K562 (cell line): ENCODE measurements at regions not wholly inside any gene's neighbourhood (a gene's known extent, or its start where the extent isn't known, plus 50 kb on each side); places are given as distances from the start of the nearest gene placed in this dataset.

Experiments
- ATAC-seq: fragments of 200-7000 bp; cut with Tn5 transposase; 3 replicates; pipeline ENCODE4 v1.9.1; 2020; ENCODE audit warnings: moderate library complexity
- BruUV-seq: library from RNA; stranded (reverse); fragments of 400-500 nt; replicated peaks from 2 replicates; lab custom pipeline; 2021; lab: Mats Ljungman, UMichigan
- CTCF ChIA-PET: fragments of 300-600 bp; formaldehyde crosslinking; extraction: SDS; loops from one replicate; lab custom pipeline; 2021; ENCODE audit warnings: low intra/inter-chr PET ratio; lab: Yijun Ruan, JAX
- POLR2A ChIA-PET: fragments of 300-600, 350-650 bp; sonication (Branson Sonifier 250); formaldehyde crosslinking; extraction: SDS; loops from one replicate; lab custom pipeline; 2021; ENCODE audit warnings: antibody characterized with exemption, inconsistent platforms; lab: Yijun Ruan, JAX
- DNase-seq, 4 experiments: peaks; one replicate each; pipeline versions ENCODE4 v3.0.0 to v3.0.0-alpha.2; 2011 to 2018; ENCODE audit warnings: low spot score in 3 of 4, mixed read lengths in 3 of 4; ENCODE audit errors: extremely low read depth in 1 of 4
- FAIRE-seq: peaks from 2 replicates; lab custom pipeline; 2011; peaks lifted over from hg19 to GRCh38; lab: Jason Lieb, UNC
- H2AFZ ChIP-seq: 2 replicates; pipeline ENCODE4 v1.6.0; 2011; ENCODE audit warnings: low read depth, low read length, control low read depth, inconsistent platforms
- H3K27ac ChIP-seq: fragments of 200-600 bp; 3 replicates; pipeline ENCODE4 v1.8.0; 2011; ENCODE audit warnings: low read depth, mild to moderate bottlenecking, control low read depth, inconsistent platforms, low read length, moderate library complexity, mixed read lengths; ENCODE audit errors: extremely low read depth
- H3K27me3 ChIP-seq, 2 experiments: fragments of 300-600 bp in 1 of 2; 2 replicates in 1 of 2; 3 replicates in 1 of 2; pipeline versions ENCODE4 v1.6.0 to v1.8.0; 2011; ENCODE audit warnings: inconsistent platforms in 2 of 2, low read length in 2 of 2, mild to moderate bottlenecking in 1 of 2, mixed read lengths in 1 of 2, moderate library complexity in 1 of 2; ENCODE audit not compliant: control insufficient read depth in 2 of 2, insufficient read depth in 2 of 2
- H3K36me3 ChIP-seq: fragments of 300-600 bp; 3 replicates; pipeline ENCODE4 v1.8.0; 2011; ENCODE audit warnings: mild to moderate bottlenecking, low read length, inconsistent platforms; ENCODE audit not compliant: control insufficient read depth, insufficient read depth
- H3K4me1 ChIP-seq, 2 experiments: fragments of 200-600 bp in 1 of 2; replicated peaks in 1 of 2; 2 replicates in 1 of 2; 3 replicates in 1 of 2; pipeline versions ENCODE4 v1.5.1 to v1.8.0; 2011; ENCODE audit warnings: inconsistent platforms in 2 of 2, low read length in 2 of 2, mild to moderate bottlenecking in 1 of 2, mixed read lengths in 1 of 2, moderate library complexity in 1 of 2; ENCODE audit not compliant: control insufficient read depth in 2 of 2, insufficient read depth in 2 of 2
- H3K4me2 ChIP-seq: 2 replicates; pipeline ENCODE4 v1.6.1; 2011; ENCODE audit warnings: low read length, control low read depth, inconsistent platforms, mixed read lengths; ENCODE audit not compliant: insufficient read depth
- H3K4me3 ChIP-seq: fragments of 200-600 bp; sonication (generic), shearing (Covaris generic); 2 replicates; pipeline ENCODE4 v1.5.1; 2016; ENCODE audit warnings: control low read depth, inconsistent platforms
- H3K79me2 ChIP-seq: fragments of 200-600 bp; 3 replicates; pipeline ENCODE4 v1.8.0; 2011; ENCODE audit warnings: low read length, inconsistent platforms; ENCODE audit not compliant: control insufficient read depth, insufficient read depth
- H3K9ac ChIP-seq, 2 experiments: 2 replicates each; pipeline versions ENCODE4 v1.6.0 to v1.6.1; 2011; ENCODE audit warnings: low read depth in 2 of 2, low read length in 2 of 2, control low read depth in 1 of 2, inconsistent platforms in 1 of 2, mild to moderate bottlenecking in 1 of 2, mixed read lengths in 1 of 2; ENCODE audit not compliant: insufficient read depth in 1 of 2
- H3K9me1 ChIP-seq: one replicate; pipeline ENCODE4 v1.6.0; 2011; ENCODE audit warnings: inconsistent platforms, mild to moderate bottlenecking, low read length, moderate library complexity; ENCODE audit not compliant: control insufficient read depth, insufficient read depth
- H3K9me3 ChIP-seq: replicated peaks from 2 replicates; pipeline ENCODE4 v1.5.1; 2011; ENCODE audit warnings: low read depth, low read length, inconsistent platforms; ENCODE audit not compliant: control insufficient read depth, insufficient read depth
- H4K20me1 ChIP-seq: replicated peaks from 2 replicates; pipeline ENCODE4 v1.6.1; 2011; ENCODE audit warnings: low read length, inconsistent platforms, mixed read lengths; ENCODE audit not compliant: control insufficient read depth, insufficient read depth
- ATF7 ChIP-seq: fragments of 450-650 bp; IDR thresholded peaks from 2 replicates; pipeline ENCODE4 v1.7.1; 2014; ENCODE audit warnings: mild to moderate bottlenecking, moderate library complexity
- CHD1 ChIP-seq: fragments of 200-600 bp; sonication (generic); IDR thresholded peaks from one replicate; pipeline ENCODE4 v1.6.1; 2012; ENCODE audit warnings: mild to moderate bottlenecking, moderate library complexity, low read length, inconsistent platforms
- DDX20 ChIP-seq: fragments of 450-650 bp; IDR thresholded peaks from 2 replicates; pipeline ENCODE4 v1.6.1; 2016; ENCODE audit warnings: missing genetic modification characterization, low read depth, mild to moderate bottlenecking, missing compliant biosample characterization, moderate library complexity
- DPF2 ChIP-seq: fragments of 450-650 bp; IDR thresholded peaks from 2 replicates; pipeline ENCODE4 v1.6.1; 2016
- FIP1L1 ChIP-seq: fragments of 200-400 bp; formaldehyde crosslinking; IDR thresholded peaks from 2 replicates; pipeline ENCODE4 v1.6.1; 2018; ENCODE audit warnings: mild to moderate bottlenecking, low read depth, low read length; ENCODE audit not compliant: poor library complexity, severe bottlenecking
- GATAD2A ChIP-seq: fragments of 450-650 bp; IDR thresholded peaks from 2 replicates; pipeline ENCODE4 v1.6.1; 2017
- GTF3C2 ChIP-seq: IDR thresholded peaks from 3 replicates; pipeline ENCODE4 v1.6.1; 2011; ENCODE audit warnings: borderline replicate concordance, mild to moderate bottlenecking, moderate library complexity; ENCODE audit not compliant: insufficient read length; ENCODE audit errors: extremely low read depth
- HCFC1 ChIP-seq: IDR thresholded peaks from 2 replicates; pipeline ENCODE4 v1.6.1; 2012; ENCODE audit warnings: low read depth, low read length, improper control_type of control experiment
- HNRNPL ChIP-seq: fragments of 200-400 bp; formaldehyde crosslinking; IDR thresholded peaks from 2 replicates; pipeline ENCODE4 v1.6.1; 2017; ENCODE audit warnings: low read depth, mild to moderate bottlenecking, low read length
- MCM3 ChIP-seq: fragments of 450-650 bp; IDR thresholded peaks from 2 replicates; pipeline ENCODE4 v1.6.1; 2016
- NCOA4 ChIP-seq: fragments of 450-650 bp; IDR thresholded peaks from 2 replicates; pipeline ENCODE4 v1.6.1; 2018; ENCODE audit warnings: mild to moderate bottlenecking; ENCODE audit not compliant: partially characterized antibody
- PHB2 ChIP-seq: fragments of 450-650 bp; IDR thresholded peaks from 2 replicates; pipeline ENCODE4 v1.6.1; 2017; ENCODE audit warnings: low read depth
- SMAD1 ChIP-seq: fragments of 150-350 bp; IDR thresholded peaks from 2 replicates; pipeline ENCODE4 v1.6.1; 2014; ENCODE audit warnings: low read length, low read depth; ENCODE audit not compliant: partially characterized antibody
- TCF15 ChIP-seq: fragments of 250-450 bp; sonication (Bioruptor Pico); IDR thresholded peaks from 2 replicates; pipeline ENCODE4 v1.8.0; 2022; ENCODE audit warnings: moderate library complexity, mild to moderate bottlenecking, inconsistent platforms
- TOE1 ChIP-seq, 2 experiments: fragments of 450-650 bp in 1 of 2; sonication (generic) in 1 of 2; formaldehyde crosslinking in 1 of 2; IDR thresholded peaks; 2 replicates each; pipeline versions ENCODE4 v1.7.1 to v1.8.0; 2016 to 2022; ENCODE audit warnings: borderline replicate concordance in 2 of 2, mild to moderate bottlenecking in 2 of 2, antibody characterized with exemption in 1 of 2, inconsistent platforms in 1 of 2, low read depth in 1 of 2, missing genetic modification reagents in 1 of 2, moderate library complexity in 1 of 2
- ZNF253 ChIP-seq: fragments of 250-450 bp; sonication (Bioruptor Pico); conservative IDR thresholded peaks from 2 replicates; pipeline ENCODE4 v1.6.1; 2021; ENCODE audit warnings: mild to moderate bottlenecking
- WGBS: fragments of 100-300 bp; shearing (Covaris generic); methylation state at CpG from one replicate; pipeline ENCODE4 v1.1.6; 2016; ENCODE audit warnings: low coverage, mixed read lengths; ENCODE audit not compliant: insufficient coverage; ENCODE audit errors: missing lambda C conversion rate; 5-methylcytosine and 5-hydroxymethylcytosine counted together
- in situ Hi-C: fragments of 300-500 bp; cut with MboI; formaldehyde crosslinking; loops from 4 replicates; pipeline ENCODE4 v1.15.0; 2018; ENCODE audit warnings: inconsistent platforms, mixed read lengths
- intact Hi-C: fragments of 100-400 bp; cut with micrococcal nuclease; formaldehyde crosslinking; loops from 2 replicates; pipeline ENCODE4 v1.14.2; 2022

GRCh38 chr18:43661570-43661969 is 384.3 kb upstream of the SYT4 start:
- DNase-seq (no peak), ATAC-seq (no peak), FAIRE-seq (no peak)
- H3K9me3 ChIP-seq, result no peaks in the 10 kb centered on the region
- H3K9me1 ChIP-seq, result no peaks in the 10 kb centered on the region
- no peak overlapping the region for H3K4me2 ChIP-seq
- no peaks in the 10 kb centered on the region for H3K79me2 ChIP-seq
- no peaks in the 10 kb centered on the region for H4K20me1 ChIP-seq
- 0% methylated on average over 2 of the region's 2 CpGs for WGBS
- intact Hi-C loops, result no loop called here
- no peak overlapping the region for H2AFZ ChIP-seq
- no peaks in the 10 kb centered on the region for H3K36me3 ChIP-seq
- no TSS peak for BruUV-seq
- no peaks in the 10 kb centered on the region for H3K27me3 ChIP-seq
- in situ Hi-C loops, result no loop called here
- H3K4me1 ChIP-seq, result no peaks in the 10 kb centered on the region
- no peak overlapping the region for H3K27ac ChIP-seq
- CTCF ChIA-PET, result no interaction called here
- H3K4me3 ChIP-seq, result no peak overlapping the region
- POLR2A ChIA-PET, result no interaction called here
- TF ChIP-seq ATF7 (no peak), MCM3 (no peak), NCOA4 (no peak), SMAD1 (no peak), TCF15 (CRISPR knock-in tag) (no peak), DPF2 (no peak), PHB2 (no peak), GTF3C2 (no peak), ZNF253 (no peak), CHD1 (no peak), FIP1L1 (no peak), HCFC1 (no peak), HNRNPL (no peak), DDX20 (tag) (no peak), TOE1 (IDR thresholded peaks at IDR 0.05; ENCODE audit: borderline replicate concordance) (no peak), TOE1 (CRISPR knock-in tag; IDR thresholded peaks at IDR 0.05; ENCODE audit: borderline replicate concordance, low read depth) (no peak), GATAD2A (no peak)
- TF ChIP-seq, all 486 proteins: peak for 0
- H3K9ac ChIP-seq, result no peak overlapping the region
